HG03439 (cell line): ENCODE measurements at regions not wholly inside any gene's neighbourhood (a gene's known extent, or its start where the extent isn't known, plus 50 kb on each side); places are given as distances from the start of the nearest gene placed in this dataset.
"Not testable (repeated sequence)": the region's sequence is repeated elsewhere in the genome, so short reads cannot be mapped to it uniquely, and the experiment has no call there.

Source experiments
- ATAC-seq: cut with Tn5 transposase; IDR thresholded peaks from one replicate; pipeline ENCODE4 v1.9.1; 2021; ENCODE audit warnings: mild to moderate bottlenecking, moderate library complexity; ENCODE audit not compliant: unreplicated experiment

DNA sequence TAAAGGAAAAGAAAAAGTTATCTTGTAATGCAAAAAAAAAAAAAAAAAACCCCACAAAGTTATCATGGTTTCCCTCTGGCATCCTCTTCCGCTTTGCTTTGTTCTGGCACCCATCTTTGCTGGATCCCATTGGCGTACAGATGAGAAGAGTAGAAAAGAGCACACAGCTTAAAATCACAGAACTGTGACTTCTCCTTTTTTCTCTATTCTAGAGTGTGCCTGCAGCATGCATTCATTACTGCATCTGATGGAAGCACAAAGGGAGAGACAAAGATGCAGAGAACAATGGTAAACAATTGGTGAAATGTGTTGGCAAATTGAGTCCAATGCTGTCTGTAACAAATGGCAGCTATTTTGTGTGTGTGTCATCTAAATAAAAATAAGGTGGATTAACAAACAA, 440.8 kb upstream of the PIK3R1 start:
- ATAC-seq = no peak

DNA sequence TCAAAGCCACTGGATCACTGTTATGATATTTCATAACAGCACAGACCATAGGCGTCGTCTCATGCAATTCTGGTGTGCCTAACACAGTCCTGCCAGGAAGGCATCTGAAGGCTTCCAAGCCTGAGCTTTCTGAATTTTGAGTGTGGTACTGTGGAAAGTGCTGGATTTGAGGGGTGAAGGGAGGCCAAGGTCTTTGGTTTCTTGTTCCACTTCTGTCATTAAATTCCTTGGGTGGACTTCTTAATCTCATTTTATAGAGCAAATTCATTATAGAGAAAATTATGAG, 441.3 kb upstream of the PIK3R1 start:
- ATAC-seq = no peak

DNA sequence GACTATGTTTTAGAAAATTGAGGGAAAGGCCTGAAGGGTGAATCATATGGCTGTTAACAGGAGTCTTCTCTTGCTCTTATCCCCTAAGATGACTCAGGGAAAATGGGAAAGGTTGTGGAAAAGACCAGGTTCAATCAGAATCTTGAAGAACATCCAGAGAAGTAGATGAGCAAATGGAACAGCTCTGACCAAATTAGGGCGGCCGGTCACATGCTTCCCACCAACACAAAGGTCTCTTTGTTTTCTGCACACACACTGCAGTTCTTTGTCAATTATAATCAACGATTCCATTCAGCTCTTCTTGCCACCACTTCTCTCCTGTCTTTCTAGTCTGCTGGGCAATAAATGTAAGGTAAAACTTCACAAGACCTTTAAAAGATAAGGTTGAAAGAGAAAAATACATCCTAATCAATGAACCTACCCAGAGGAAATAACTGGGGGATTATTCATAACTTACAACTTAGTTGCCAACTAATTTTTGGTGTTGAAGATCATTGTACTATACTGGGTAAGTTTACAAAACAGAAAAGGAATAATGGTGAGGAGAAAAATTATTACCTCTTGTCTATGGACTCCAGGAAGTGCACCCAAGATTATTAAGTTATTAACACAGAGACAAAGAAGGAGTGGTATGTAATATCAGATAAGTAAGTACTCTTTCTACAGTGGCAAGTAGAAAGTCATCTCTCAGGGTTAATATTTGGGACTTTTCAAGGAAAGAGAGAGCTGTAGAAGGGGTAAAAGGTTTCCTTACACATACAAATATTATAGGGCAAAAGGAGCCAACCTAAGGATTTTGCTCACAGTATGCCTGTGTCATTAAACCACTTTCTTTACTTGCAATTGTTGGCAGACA, 441.9 kb upstream of the PIK3R1 start:
- no peak for ATAC-seq

DNA sequence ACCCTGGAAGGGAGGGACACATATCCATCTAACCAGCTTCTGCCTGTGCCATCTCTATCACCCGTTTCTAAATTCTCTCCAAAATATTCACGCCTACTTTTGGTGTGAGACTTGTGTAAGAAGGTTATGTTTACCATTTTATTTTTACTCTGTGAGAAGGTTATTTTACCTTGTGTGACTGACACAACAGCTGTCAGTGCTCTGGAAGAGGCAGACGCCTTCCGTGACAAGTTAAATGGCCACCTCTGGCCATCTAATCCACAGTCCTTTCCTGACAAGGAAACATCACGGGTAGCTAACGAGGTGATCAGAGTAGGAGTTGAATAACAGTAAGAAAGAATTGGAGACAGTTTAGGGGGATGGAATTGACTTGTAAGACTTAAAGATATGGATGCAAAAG, 443.8 kb upstream of the PIK3R1 start:
- no peak for ATAC-seq

DNA sequence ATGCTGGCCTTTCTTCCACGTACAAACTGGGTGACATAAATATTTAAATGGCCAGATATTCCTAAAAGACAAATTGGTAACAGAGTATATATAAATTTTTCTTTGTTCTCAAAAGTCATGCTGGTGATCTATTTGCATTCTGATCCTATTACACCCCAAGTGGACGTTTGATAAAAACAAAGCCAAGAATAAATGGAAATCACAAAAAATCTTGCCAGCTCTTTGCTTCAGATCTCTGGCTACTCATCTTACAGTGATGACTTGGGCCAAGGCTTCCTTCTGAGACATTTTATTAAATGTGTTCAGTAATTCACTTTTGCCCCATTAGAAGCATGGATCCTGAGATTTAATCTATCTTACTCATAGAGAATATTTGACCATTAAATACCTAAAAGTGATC, 444.3 kb upstream of the PIK3R1 start:
- ATAC-seq = no peak

DNA sequence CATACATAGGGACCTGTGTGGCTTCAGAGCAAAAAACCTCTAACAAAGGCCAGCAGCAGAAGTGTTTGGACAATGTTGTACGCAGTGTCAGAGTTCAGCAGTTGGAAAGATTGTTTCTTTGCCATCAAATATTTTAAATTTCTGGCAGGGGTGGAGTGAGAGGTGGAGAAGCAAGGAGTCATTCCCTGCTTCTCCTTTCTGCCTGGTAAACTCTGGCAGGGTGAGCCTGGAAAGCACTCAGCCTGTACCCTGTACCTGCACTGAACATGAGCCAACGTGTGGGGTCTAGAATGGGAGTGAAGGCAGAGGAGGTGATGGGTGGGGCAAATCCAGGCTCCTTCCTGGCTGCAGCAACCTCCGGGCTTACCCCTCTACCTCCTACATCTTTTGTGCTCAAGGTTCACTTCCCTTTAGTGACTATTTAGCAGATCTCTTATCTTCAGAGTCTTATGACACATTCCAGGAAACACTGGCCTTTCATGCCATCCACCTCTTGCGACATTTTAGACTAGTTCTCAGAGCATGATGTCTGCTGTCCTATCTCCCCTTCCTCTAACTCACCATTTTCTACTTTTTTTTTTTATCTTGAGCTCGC, 445.0 kb upstream of the PIK3R1 start:
- no peak for ATAC-seq

DNA sequence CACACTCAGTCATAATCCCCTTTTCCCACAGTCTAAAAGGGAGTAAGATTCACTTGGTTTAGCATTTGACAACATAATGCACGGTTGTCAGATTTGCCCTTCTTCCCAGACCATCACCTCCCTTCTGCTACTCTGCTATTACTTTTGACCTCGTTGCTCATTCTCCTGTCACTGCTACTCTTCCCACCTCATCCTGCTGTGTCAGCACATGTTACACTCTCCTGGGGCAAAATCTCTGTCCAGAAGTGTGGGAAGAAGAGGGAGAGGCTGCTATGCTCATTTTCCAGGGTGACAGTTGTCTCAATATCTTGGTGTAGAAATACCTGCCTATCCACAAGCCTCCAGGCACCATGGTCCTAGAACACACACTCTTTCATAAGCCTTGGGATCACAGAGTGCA, 449.9 kb upstream of the PIK3R1 start:
- ATAC-seq = no peak

DNA sequence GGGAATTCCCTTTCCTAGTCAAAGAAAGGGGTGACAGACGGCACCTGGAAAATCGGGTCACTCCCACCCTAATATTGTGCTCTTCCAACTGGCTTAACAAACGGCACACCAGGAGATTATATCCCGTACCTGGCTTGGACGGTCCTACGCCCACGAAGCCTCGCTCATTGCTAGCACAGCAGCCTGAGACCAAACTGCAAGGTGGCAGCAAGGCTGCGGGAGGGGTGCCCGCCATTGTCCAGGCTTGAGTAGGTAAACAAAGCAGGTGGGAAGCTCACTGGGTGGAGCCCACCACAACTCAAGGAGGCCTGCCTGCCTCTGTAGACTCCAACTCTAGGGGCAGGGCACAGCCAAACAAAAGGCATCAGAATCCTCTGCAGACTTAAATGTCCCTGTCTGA, 457.8 kb upstream of the PIK3R1 start:
- ATAC-seq = not testable (repeated sequence)

DNA sequence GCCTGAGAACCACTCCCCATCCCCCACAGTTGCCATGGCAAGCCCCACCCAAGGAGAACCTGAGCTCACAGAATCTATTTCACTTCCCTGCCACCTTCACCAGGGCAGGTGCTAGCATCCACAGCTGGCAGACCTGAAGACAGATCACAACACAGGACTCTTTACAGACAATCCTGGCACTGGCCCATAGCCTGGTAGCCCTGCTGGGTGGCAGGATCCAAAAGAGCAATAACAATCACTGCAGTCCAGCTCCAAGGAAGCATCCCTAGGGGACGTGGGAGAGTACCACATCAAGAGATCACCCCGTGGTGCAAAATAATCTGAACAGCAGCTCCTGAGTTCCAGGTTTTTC, 463.2 kb upstream of the PIK3R1 start:
- no peak for ATAC-seq

DNA sequence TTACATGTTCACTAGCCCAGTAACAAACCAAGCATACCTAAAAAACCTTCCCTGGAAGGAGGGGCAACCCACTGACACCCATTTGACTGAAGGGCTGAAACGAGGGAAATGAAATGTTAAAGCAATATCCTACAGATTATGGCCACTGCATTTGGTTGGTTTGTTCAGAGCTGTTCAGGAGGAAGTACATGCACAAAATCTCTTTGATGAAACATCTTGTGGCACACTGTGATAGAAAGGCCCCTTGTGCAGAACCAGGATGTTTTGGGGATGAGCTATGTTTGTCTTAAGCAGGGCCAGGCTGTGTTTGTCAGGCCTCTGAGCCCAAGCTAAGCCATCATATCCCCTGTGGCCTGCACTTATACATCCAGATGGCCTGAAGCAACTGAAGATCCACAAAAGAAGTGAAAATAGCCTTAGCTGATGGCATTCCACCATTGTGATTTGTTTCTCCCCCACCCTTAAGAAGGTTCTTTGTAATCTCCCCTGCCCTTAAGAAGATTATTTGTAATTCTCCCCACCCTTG, 467.3 kb upstream of the PIK3R1 start:
- no peak for ATAC-seq

DNA sequence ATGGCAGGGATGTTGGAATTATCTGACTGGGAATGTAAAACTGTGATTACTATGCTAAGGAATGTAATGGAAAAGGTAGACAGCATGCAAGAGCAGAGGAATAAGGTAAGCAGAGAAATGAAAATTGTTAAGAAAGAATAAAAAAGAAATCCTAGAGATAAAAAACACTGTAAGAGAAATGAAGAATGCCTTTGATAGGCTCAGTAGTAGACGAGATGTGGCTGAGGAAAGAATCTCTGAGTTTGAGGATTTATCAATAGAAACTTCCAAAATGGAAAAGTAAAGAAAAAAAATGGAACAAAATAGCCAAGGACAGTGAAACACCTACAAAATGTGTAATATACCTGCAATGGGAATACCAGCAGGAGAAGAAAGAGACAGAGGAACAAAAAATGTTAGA, 468.5 kb upstream of the PIK3R1 start:
- no peak for ATAC-seq

DNA sequence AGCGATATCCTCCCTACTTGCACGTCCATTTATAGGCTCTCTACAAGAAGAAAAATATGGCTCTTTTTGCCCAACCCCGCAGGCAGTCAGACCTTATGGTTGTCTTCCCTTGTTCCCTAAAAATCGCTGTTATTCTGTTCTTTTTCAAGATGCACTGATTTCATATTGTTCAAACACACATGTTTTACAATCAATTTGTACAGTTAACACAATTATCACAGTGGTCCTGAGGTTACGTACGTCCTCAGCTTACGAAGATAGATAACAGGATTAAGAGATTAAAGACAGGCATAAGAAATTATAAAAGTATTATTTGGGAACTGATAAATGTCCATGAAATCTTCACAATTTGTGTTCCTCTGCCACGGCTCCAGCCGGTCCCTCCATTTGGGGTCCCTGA, 468.9 kb upstream of the PIK3R1 start:
- not testable (repeated sequence) for ATAC-seq

DNA sequence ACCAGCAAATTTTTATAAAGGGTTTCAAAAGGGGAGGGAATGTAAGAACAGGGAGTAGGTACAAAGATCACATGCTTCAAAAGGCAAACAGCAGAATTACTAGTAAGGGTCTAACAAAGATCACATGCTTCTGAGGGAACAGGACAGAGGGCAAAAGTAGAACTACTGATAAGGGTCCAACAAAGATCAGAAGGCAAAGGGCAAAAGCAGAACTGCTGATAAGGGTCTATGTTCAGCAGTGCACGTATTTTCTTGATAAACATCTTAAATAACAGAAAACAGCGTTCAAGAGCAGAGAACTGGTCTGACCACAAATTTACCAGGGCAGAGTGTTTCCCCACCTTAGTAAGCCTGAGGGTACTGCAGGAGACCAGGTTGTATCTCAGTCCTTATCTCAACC, 469.5 kb upstream of the PIK3R1 start:
- ATAC-seq = no peak

DNA sequence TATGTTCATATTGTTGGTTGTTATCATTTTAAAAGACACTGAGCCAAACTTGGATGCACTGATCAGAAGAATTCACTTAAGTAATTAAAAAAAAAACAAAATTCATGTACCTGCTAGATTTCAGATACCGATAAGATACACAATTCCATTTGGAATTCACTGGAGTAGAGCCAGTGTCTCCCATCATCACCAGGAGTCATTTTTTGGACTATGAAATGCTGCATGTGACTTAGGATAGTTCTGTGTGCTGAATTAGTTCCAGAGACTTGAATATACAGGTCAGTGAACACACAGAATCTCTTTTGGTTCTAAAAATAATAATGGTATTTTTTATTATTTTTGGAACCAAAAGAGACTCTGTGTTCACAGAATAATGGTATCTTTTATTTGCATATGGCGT, 482.6 kb upstream of the PIK3R1 start:
- no peak for ATAC-seq

DNA sequence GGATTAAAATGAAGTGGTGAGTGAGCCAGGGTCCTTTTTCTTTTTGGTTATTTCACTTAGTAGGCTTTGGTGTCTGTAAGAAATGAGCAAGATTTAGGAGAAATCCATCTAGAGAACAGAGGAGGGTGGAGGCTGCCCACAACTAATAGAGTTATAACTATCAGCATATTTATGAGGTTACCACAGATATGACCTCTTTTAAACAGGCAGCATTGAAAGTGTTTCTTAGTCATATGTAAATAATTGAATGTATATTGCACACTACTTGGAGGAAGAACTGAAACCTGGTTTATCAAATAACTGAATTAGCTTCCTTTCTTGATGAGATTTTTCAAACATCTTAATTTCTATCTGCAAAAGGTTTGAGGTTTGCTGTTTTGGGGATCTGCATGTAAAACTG, 483.1 kb upstream of the PIK3R1 start:
- no peak for ATAC-seq

DNA sequence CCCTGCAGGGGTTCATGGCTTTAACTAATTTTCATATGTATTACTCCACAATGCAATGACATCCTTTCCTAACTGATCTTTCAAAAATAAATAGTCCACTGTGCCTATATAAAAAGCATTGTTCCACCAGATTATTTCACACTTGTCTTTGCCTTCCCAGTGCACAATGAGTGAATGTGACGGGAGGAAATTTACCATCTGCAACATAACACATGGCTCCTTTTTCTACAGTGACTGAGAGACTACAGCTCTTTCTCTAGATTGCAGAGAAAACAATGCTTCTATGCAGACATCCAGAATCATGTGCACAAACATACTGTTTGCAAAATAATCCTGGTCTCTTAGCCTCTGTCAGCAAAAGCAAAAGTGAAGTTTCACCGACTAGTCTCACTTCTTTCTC, 483.7 kb upstream of the PIK3R1 start:
- no peak for ATAC-seq

DNA sequence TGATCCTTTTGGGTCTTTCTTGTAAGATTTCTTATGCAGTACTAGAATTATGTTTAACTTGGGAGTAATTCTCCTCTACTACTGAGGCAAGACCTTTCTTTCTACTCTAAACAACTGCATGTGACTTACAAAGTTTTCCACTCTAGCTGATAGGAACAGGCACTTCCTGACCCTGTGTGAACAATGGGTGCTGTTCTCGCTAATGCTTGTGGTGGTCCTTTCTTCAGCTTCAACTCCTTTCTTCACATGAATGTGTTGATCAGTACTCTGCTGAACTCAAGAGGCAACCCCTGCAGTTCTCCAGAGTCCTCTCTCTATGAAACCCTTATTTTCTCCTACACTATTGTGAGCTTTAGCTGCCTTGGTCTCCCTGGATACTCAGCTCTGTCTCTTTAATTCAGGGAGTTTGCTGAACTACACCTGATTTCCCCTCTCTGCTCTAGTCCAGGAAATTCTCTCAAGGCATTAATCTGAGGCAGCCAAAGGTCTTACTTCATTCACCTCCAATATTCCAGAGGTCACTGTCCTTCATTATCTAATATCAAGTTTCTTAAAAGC, 484.6 kb upstream of the PIK3R1 start:
- no peak for ATAC-seq

DNA sequence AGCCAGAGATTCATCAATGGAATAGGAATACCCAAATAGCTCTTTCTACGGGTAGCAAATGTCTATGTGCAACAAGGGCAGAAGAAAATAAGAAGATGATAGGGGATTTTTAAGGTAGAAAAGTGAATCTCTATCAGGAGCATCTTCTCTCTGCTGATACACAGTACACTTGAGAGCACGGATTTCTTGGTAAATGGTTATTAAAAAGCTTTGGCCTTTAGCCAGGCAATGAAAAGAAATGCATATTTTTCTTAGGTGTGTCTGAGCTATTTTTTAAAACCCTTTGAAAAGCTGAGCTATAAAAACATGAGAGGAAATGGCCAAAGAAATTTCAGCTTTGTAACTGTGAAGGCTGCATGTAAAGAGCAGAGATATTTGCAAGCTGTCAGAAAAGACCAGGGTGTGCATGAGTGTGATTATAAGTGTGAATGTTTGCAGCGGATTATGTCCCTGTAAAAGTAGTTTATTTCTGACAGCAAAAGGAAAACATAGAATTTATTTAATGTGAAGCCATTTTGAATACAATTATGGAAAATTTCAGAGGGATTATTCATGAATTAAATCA, 487.1 kb upstream of the PIK3R1 start:
- no peak for ATAC-seq

DNA sequence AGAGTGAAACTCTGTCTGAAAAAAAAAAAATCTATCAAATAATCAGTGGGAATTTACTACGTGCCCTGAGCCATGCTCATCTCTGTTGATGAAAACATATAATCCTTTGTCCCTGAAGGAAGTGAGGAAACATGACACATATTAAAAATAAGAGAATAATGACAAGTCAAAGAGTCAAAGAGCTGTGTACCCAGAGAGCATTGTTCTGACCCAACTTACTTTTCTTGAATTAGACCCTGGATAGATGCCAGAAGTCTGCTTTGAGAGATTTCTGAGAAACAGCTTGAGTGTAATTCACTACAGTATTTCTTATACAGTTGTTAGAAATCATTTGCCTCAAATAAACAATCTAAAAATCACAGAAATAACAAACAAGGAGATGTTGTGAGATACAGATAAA, 490.0 kb upstream of the PIK3R1 start:
- no peak for ATAC-seq

DNA sequence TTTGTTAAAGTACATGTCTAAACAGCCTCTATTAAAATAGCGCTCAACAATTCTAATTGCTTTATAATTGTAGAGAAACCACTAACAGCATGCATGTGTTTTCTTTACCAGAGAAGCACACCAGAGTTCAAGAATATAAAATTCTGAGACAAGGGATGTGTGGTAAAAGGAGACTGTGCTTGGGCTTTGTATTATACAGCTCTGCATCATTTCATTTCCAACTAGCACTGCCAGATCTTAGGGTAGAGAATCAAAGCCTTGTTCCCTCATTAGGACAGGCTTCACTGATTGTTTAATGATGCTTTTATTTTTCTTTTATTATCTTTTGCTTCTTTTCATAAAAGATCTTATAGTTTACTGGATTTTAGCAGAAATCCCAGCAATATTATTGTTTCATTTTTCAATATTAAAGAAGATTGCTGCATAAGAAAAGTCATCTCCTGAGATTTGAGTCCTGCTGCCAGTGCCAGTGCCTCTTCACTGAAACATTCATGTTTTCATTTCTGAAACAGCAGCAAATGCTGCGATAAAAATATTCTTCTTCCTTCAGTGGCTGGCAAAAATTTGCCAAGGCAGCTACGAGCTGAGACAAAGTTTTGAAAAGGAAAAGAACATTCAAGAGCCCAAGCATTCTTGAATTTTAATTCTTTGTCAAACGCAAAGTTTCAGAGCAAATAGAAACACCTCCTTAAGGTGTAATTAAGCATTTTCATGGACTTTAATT, 491.0 kb upstream of the PIK3R1 start:
- ATAC-seq = no peak

DNA sequence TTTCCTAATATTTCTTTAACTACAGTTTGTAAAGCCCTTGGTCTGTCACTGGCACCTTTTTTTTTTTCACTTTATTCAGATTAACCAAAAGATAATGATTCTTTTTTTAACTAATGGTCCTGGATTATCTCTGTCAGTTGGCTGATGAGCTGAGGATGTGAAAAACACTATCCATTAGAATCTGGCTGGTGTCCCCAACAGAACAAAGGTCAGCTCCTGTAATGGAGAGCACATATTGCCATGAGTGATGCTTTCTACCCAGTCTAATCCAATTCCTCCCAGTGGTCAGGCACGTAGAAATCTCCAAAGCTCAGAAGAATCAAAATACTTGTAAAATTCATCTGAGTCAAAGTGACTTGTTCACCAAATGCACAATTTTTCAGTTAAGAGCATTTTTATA, 491.7 kb upstream of the PIK3R1 start:
- no peak for ATAC-seq

DNA sequence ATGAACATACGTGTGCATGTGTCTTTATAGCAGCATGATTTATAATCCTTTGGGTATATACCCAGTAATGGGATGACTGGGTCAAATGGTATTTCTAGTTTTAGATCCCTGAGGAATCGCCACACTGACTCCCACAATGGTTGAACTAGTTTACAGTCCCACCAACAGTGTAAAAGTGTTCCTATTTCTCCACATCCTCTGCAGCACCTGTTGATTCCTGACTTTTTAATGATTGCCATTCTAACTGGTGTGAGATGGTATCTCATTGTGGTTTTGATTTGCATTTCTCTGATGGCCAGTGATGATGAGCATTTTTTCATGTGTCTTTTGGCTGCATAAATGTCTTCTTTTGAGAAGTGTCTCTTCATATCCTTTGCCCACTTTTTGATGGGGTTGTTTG, 493.0 kb upstream of the PIK3R1 start:
- not testable (repeated sequence) for ATAC-seq
